ENCODE measurements at regions not wholly inside any gene's neighbourhood (a gene's known extent, or its start where the extent isn't known, plus 50 kb on each side); places are given as distances from the start of the nearest gene placed in this dataset.

DNA sequence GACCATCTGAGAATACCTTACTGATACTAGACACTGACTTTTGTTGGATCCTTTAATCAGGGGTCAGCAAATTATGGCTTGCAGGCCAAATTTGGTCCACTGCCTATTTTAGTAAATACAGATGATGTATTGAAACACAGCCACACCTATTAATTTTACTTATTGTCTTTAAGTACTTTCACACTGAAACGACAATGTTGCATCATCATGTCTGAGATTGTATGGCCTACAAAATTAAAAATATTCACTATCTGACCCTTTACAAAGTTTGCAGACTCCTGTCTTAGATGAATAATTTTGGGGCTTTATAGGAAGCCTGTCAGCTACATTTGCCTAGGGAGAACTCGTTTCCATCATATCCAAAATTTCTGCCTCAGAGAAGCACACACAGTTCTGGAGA is 503.2 kb upstream of the TGFBR2 start:
- Histone ChIP-seq H2AFZ (ENCODE audit: insufficient read depth, low read depth, low read length, poor library complexity, severe bottlenecking) (no peak overlapping the region), H3K4me2 (replicated peaks; ENCODE audit: extremely low read depth, low read length, poor library complexity, severe bottlenecking) (no peak overlapping the region), H3K27ac (ENCODE audit: low read depth in 1 of 2, low read length in 2 of 2) (no peak overlapping the region), H3K4me1 (ENCODE audit: control insufficient read depth in 1 of 2, insufficient read depth in 2 of 2, low read length in 2 of 2) (peaks cover 0 to 8% of the 10 kb centered on the region in 2 donors), H3K9ac (ENCODE audit: insufficient read depth, low read length, poor library complexity, severe bottlenecking) (no peak overlapping the region), H3K27me3 (ENCODE audit: control insufficient read depth in 2 of 2, insufficient read depth in 2 of 2, low read length in 2 of 2) (no peaks in the 10 kb centered on the region), H4K20me1 (ENCODE audit: insufficient read depth, low read length) (no peaks in the 10 kb centered on the region), H3K9me3 (replicated peaks in 1 of 2; ENCODE audit: control insufficient read depth in 1 of 2, insufficient read depth in 1 of 2, low read length in 2 of 2) (no peaks in the 10 kb centered on the region), H3K4me3 (replicated peaks in 1 of 3; ENCODE audit: low read depth in 2 of 3, low read length in 3 of 3) (no peak overlapping the region), H3K36me3 (replicated peaks in 1 of 2; ENCODE audit: control insufficient read depth in 1 of 2, insufficient read depth in 2 of 2, low read length in 2 of 2) (no peaks in the 10 kb centered on the region), H3K79me2 (ENCODE audit: insufficient read depth, low read length) (no peaks in the 10 kb centered on the region)
- TF ChIP-seq, protein P1, sequence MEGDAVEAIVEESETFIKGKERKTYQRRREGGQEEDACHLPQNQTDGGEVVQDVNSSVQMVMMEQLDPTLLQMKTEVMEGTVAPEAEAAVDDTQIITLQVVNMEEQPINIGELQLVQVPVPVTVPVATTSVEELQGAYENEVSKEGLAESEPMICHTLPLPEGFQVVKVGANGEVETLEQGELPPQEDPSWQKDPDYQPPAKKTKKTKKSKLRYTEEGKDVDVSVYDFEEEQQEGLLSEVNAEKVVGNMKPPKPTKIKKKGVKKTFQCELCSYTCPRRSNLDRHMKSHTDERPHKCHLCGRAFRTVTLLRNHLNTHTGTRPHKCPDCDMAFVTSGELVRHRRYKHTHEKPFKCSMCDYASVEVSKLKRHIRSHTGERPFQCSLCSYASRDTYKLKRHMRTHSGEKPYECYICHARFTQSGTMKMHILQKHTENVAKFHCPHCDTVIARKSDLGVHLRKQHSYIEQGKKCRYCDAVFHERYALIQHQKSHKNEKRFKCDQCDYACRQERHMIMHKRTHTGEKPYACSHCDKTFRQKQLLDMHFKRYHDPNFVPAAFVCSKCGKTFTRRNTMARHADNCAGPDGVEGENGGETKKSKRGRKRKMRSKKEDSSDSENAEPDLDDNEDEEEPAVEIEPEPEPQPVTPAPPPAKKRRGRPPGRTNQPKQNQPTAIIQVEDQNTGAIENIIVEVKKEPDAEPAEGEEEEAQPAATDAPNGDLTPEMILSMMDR (IDR thresholded peaks at IDR 0.05), result no peak
- Mint-ChIP-seq H3K4me3 (no peak overlapping the region), H3K9me3 (peaks cover 0 to 6% (median 0%) of the 10 kb centered on the region in 7 donors), H3K27me3 (ENCODE audit: low read depth in 3 of 3) (no peaks in the 10 kb centered on the region), H3K27ac (no peak overlapping the region), H3K4me1 (peaks cover 17% of the 10 kb centered on the region), H3K36me3 (no peaks in the 10 kb centered on the region)
- WGBS (ENCODE audit: insufficient coverage), result no CpG with 5 or more reads among the region's 2 CpGs
- intact Hi-C loops (cut with micrococcal nuclease), result no loop called here
- no peak for DNase-seq

DNA sequence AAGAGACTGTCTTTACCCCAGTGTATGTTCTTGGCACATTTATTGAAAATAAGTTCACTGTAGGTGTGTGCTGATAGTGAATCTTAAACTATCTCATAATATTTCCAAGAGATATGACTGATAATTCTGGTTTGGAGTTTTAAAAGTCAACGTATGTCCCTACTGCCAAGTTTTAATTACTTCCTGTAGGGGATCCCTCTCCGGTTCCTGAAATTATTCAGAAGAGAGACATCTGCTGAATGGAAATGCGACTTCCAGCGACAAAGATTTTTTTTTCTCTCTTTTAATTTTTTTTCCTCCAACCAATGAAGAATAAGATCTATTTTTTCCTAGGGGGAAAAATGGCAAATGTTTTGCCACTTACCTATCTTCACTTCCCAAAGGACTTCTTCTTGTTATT is 498.9 kb upstream of the TGFBR2 start:
- H2AFZ ChIP-seq (ENCODE audit: insufficient read depth, low read depth, low read length, poor library complexity, severe bottlenecking), result no peak overlapping the region
- H3K9me3 ChIP-seq (replicated peaks in 1 of 2; ENCODE audit: control insufficient read depth in 1 of 2, insufficient read depth in 1 of 2, low read length in 2 of 2), result no peaks in the 10 kb centered on the region
- H3K27me3 ChIP-seq (ENCODE audit: control insufficient read depth in 2 of 2, insufficient read depth in 2 of 2, low read length in 2 of 2), result no peaks in the 10 kb centered on the region
- H3K27ac ChIP-seq (ENCODE audit: low read depth in 1 of 2, low read length in 2 of 2), result no peak overlapping the region
- no peak overlapping the region for H3K4me3 Mint-ChIP-seq
- H3K36me3 ChIP-seq (replicated peaks in 1 of 2; ENCODE audit: control insufficient read depth in 1 of 2, insufficient read depth in 2 of 2, low read length in 2 of 2), result no peaks in the 10 kb centered on the region
- no peak overlapping the region for H3K9ac ChIP-seq (ENCODE audit: insufficient read depth, low read length, poor library complexity, severe bottlenecking)
- intact Hi-C loops (cut with micrococcal nuclease), result no loop called here
- no peak overlapping the region for H3K27ac Mint-ChIP-seq
- no peaks in the 10 kb centered on the region for H3K36me3 Mint-ChIP-seq
- H3K27me3 Mint-ChIP-seq (ENCODE audit: low read depth in 3 of 3), result peaks cover 0 to 1% (median 1%) of the 10 kb centered on the region in 3 donors
- peaks cover 0 to 6% (median 0%) of the 10 kb centered on the region in 7 donors for H3K9me3 Mint-ChIP-seq
- H3K4me3 ChIP-seq (replicated peaks in 1 of 3; ENCODE audit: low read depth in 2 of 3, low read length in 3 of 3), result no peak overlapping the region
- WGBS (ENCODE audit: insufficient coverage), result no CpG with 5 or more reads among the region's 4 CpGs
- no peaks in the 10 kb centered on the region for H3K4me1 ChIP-seq (ENCODE audit: control insufficient read depth in 1 of 2, insufficient read depth in 2 of 2, low read length in 2 of 2)
- TF ChIP-seq, protein P1 (IDR thresholded peaks at IDR 0.05), result no peak
- DNase-seq, result no peak
- H3K4me1 Mint-ChIP-seq, result peaks cover 4% of the 10 kb centered on the region
- H3K4me2 ChIP-seq (replicated peaks; ENCODE audit: extremely low read depth, low read length, poor library complexity, severe bottlenecking), result no peak overlapping the region
- no peaks in the 10 kb centered on the region for H3K79me2 ChIP-seq (ENCODE audit: insufficient read depth, low read length)
- H4K20me1 ChIP-seq (ENCODE audit: insufficient read depth, low read length), result no peaks in the 10 kb centered on the region

All from CD14-positive monocyte (primary cell).